GM21825 (cell line): ENCODE measurements at regions not wholly inside any gene's neighbourhood (a gene's known extent, or its start where the extent isn't known, plus 50 kb on each side); places are given as distances from the start of the nearest gene placed in this dataset.
"Not testable (repeated sequence)": the region's sequence is repeated elsewhere in the genome, so short reads cannot be mapped to it uniquely, and the experiment has no call there.

Experiments used
- ATAC-seq: cut with Tn5 transposase; IDR thresholded peaks from one replicate; pipeline ENCODE4 v1.9.1; 2021; ENCODE audit warnings: mild to moderate bottlenecking, moderate library complexity; ENCODE audit not compliant: unreplicated experiment

GRCh38 chr3:158026236-158026635 is 80.0 kb downstream of the SHOX2 start:
- ATAC-seq, result no peak

DNA sequence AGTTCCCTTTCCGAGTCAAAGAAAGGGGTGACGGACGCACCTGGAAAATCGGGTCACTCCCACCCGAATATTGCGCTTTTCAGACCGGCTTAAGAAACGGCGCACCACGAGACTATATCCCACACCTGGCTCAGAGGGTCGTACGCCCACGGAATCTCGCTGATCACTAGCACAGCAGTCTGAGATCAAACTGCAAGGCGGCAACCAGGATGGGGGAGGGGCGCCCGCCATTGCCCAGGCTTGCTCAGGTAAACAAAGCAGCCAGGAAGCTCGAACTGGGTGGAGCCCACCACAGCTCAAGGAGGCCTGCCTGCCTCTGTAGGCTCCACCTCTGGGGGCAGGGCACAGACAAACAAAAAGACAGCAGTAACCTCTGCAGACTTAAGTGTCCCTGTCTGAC is 86.3 kb downstream of the SHOX2 start:
- ATAC-seq, result not testable (repeated sequence)

GRCh38 chr3:158018462-158018861 is 87.8 kb downstream of the SHOX2 start:
- no peak for ATAC-seq

- ATAC-seq, result no peak
Observed at GRCh38 chr3:158012901-158013300, 93.3 kb downstream of the SHOX2 start.

DNA sequence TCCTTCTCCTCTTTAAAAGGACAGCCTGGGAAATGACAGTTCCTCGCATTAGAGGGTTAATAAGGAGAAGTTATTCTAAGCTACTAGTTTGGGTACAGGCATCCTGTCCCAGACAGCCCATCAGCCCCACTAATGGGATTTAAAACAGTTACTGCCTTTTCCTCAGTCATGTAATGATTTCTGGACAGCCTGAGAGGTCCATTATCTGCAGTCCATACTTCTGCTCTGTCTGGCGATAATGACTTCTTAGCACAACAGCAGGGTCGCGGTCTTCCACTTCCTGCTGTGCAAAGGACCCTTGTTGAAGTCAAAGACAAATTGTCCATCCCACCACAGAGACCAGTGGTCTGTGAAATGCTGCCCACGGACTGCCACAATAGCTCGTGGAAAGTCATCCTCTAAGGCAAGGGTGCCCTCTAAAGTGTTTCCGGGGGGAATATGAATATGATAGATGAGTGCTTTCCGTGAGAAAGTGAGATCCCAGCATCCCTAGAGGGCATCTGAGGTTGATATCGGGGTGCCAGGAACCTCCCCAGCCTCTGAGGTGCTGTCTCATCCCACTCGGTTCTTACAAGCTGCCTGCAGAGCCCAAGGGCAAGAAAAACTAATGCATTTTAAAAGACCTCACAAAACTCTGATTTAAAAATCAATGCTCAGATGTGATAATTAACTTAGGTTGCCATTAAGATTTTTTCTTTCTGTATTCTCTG is 100.7 kb downstream of the SHOX2 start:
- ATAC-seq, result no peak

GRCh38 chr3:157999246-157999645 is 107.0 kb downstream of the SHOX2 start:
- no peak for ATAC-seq

DNA sequence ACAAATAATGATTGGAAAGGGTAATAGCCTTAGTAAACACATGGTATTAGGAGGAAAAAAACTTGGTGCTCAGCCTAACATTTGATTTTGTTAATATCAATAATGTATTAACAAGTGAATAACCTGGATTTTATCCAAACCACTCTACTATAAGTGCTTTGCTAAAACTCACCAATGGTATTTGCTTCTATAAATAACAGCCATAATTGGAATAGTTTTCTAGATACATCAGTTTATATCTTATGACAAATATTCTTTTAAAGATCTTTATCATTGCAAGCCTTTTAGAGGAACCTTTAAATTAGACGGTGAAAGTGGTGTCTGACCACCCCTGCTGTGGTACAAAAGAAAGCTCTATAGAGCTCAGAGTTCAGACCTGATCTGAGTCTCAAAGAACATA is 123.9 kb downstream of the SHOX2 start:
- no peak for ATAC-seq

GRCh38 chr3:157981819-157982218 is 124.4 kb downstream of the SHOX2 start:
- no peak for ATAC-seq

GRCh38 chr3:157979022-157979421 is 127.2 kb downstream of the SHOX2 start:
- ATAC-seq, result no peak

DNA sequence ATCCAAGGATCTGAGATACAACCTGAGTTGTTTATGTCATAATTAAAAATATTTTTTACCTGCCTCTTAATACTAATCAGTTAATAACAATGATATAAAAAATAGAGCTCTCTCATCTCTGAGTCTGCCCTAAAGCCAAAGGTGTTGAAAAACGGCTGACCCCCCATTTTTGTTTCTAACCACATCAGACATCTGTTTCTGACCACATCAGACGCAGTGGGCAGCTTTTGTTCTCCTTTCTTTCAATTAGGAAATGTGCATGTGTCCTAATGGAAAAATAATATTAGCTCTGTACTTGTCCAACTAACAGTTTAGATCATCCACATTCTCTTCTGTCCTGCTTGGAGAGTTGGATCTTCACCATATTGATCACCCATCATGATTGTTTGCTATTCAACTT is 144.6 kb downstream of the SHOX2 start:
- ATAC-seq, result no peak

DNA sequence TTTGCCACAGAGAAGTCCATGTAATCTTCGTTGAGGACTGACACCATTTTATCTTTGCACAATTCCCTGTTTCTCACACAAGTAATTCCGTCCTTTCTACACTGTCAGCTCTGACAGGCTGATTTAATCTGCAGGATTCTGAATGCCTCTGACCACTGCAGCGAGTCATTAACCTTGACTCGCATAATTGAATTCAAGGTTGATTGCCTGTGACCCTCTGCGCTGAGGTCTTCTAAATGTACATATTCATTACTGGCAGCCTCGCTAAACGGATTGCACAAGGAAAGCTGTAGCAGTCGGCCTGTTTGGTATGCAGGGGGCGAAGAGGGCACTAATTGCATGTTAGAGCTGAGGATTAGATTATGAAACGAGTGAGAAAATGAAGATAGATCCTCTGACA is 147.8 kb downstream of the SHOX2 start:
- no peak for ATAC-seq

- ATAC-seq, result no peak
Observed at GRCh38 chr3:157956850-157957249, 149.4 kb downstream of the SHOX2 start.

- ATAC-seq, result no peak
Observed at GRCh38 chr3:157956176-157956575, 150.0 kb downstream of the SHOX2 start.

DNA sequence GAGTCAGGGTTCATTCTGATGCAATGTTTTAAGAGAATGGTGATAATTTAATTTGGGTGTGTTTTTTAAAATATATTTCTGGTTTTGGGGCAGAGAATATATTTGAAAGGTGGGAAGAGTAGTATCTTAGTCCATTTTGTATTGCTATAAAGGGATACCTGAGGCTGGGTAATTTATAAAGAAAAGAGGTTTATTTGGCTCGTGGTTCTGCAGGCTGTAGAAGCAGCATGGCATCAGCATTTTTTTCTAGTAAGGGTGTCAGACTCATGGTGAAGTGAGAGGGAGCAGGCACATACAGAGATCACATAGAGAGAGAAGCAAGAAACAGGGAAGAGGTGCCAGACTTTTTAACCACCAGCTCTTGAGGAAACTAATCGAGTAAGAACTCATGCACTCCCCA is 152.7 kb downstream of the SHOX2 start:
- ATAC-seq, result no peak

DNA sequence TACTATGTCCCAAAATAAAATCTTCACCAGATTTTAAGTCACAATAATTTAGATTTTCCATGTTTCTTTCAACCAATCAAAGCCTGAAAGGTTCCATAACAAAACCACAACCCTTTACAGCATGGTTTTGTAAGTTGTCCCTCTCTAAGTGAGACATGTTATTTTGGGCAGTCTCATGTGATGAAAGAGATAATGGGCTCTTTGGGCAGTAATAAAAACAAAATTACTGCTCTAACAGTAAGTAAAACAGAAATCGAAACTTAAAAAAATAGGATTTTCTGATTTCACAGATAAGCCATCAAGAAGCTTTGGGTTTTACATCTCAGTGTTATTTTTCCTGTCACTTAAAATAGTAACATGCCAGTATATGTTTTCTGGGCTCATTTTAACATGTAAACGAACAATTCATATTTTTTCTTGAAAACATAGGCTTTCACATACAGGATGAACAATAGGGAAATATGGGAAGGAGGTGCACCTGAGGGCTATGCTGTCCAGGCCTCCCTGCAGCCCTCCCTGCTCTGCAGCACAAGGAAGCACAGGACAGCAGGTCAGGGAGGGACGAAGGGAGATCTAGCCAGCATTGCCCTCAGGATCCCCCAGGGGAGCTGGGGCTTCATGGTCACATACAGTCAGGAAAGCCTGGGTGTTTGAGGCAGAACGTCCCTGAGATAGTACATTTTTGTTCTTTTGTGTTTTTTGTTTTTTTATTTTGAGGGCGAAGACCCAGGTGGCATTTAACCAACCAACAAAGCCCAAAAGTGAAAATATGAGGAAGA is 157.4 kb downstream of the SHOX2 start:
- ATAC-seq, result no peak

DNA sequence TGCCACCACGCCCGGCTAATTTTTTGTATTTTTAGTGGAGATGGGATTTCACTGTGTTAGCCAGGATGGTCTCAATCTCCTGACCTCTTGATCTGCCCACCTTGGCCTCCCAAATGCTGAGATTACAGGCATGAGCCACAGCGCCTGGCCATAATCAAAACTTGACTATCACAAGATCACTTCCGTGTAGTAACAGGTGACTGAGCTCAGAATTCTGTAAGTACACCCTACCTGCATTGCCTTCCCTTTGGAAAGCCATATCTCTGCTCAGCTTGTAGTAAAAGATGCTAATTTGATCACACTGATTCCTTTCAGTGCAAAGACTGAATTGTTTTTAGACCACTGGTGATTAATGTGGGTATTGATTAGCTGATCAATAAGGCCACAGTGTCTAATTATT is 167.1 kb downstream of the SHOX2 start:
- ATAC-seq, result no peak

DNA sequence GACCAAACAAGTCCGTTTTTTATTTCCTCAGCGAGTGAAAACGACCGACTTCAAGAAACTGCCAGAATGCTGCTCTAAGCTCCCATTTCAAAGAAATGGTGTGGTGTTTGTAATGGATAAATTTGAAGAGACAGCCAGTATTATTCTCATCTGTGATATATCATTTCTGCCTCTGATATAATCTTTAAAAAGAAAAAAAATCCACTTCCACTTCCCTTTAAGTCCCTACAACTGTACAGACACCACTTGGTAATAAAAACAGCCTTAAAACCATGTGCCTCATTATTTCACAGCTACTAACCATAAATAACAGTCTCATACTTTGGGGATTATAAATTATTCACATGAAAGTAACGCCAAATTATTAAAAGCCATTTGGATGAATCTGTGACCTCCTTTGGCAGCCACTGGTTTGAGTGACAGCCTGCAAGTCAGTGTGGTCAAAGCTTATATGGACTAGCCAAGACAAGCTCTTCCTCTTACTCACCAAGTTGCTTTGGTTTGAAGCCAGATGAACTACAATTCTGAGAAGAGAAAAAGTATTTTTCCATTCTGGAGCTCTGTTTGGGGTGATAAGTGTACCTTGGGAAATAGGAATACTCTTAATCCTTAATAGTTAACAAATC is 168.0 kb downstream of the SHOX2 start:
- ATAC-seq, result no peak

DNA sequence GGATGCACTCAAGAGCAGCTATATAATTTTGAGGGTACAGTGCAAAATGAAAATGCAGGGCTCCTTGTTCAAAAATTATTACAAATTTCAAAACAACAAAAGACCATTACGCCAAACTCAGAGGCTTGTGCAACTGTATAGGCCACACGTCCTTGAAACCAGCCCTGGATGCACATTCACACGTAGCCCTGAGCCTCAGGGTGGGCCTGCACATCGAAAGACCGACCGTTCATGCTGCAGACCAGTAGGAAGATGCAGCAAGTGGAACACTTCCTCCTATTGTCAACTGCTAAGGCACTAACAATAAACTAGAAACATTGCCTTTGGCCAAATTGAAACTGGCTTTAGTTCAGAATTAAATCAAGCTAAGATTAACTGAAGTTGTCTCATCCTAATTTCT is 174.7 kb downstream of the SHOX2 start:
- no peak for ATAC-seq

DNA sequence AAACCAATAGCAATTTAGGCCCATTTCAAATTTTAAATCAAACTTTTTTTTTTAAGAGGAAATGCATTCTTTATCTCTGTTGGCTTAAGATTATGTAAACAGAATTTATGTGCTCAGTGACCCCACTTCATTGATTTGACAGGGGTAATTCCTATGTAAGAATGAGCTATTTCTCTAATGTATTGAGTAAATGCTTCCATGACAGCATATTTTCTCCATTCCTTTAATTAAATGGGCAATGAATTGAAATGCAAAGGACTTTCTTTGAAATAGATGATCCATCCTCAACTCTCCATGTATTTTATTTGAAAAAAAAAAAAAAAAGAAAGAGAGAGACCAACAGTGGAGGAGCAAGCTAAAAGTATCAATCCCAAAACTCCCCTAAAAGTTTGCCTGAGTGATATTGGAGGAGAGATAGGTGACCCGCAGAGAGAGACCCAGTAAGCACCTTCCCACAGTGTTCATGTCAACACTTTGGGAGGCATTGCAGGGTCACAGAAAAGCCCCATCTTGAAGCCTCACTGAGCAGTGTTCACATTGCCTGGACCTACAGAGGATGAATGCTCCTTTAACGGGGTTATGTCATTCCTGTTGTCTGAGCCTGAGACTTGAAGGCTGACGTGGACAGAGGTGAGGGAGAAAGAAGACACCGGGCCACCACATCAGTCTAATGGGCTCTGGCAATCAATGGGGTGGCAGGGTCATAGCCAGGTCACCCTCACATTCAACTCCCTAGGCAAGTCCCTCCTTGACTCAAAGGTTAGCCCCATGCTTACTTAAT is 176.0 kb downstream of the SHOX2 start:
- ATAC-seq, result no peak

GRCh38 chr3:157926822-157927221 is 179.4 kb downstream of the SHOX2 start:
- ATAC-seq, result no peak

- ATAC-seq, result no peak
Observed at GRCh38 chr3:157922614-157923013, 183.6 kb downstream of the SHOX2 start.
